Adrenal gland (tissue), 5 donors: ENCODE measurements at regions not wholly inside any gene's neighbourhood (a gene's known extent, or its start where the extent isn't known, plus 50 kb on each side); places are given as distances from the start of the nearest gene placed in this dataset.

ENCODE experiments used
- CTCF ChIP-seq, 6 experiments: fragments of 450-650 bp in 4 of 6; fragments of 200-600 bp in 2 of 6; sonication (generic) in 1 of 6; IDR thresholded peaks; 1 replicate in 5 of 6; 2 replicates in 1 of 6; pipeline versions ENCODE4 v1.5.1 to v1.8.0; 2016 to 2021; ENCODE audit warnings: antibody characterized with exemption in 6 of 6, mild to moderate bottlenecking in 2 of 6, moderate library complexity in 1 of 6
- POLR2A ChIP-seq, 2 donors: fragments of 450-650 bp; IDR thresholded peaks; one replicate each; pipeline ENCODE4 v1.6.1; 2017; ENCODE audit warnings: antibody characterized with exemption in 2 of 2, mild to moderate bottlenecking in 2 of 2, moderate library complexity in 1 of 2
- donor health status: DM: no; HTN: no; CAD: no.

GRCh38 chr10:8950978-8951377, 896.5 kb downstream of the GATA3 start:
- no peak for TF ChIP-seq POLR2A (IDR thresholded peaks at IDR 0.05)
- TF ChIP-seq CTCF (IDR thresholded peaks at IDR 0.05) = no peak
